ENCODE measurements at regions not wholly inside any gene's neighbourhood (a gene's known extent, or its start where the extent isn't known, plus 50 kb on each side); places are given as distances from the start of the nearest gene placed in this dataset.

DNA sequence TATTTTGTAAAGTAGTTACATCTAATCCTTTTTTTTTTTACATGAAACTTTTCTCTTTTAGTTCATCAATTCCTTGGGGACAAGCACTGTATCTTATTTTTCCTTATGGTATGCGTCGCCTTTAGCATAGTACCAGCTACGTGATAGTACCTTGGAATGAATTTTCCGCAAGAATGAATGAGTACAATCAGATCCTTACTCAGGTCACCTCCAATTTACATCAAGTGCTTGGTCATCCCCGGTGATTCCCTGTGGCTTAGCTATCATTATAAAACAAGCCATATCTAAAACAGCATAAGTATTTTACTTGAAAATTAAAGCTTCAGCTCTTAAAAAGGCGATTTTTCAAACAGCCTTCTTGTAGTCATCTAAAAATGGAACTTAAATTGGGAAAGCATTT, 680.4 kb upstream of the MAP3K7 start:
- no peak overlapping the region for H3K4me3 Mint-ChIP-seq
- TF ChIP-seq CTCF (IDR thresholded peaks at IDR 0.05) = no peak
- DNase-seq (no peak), ATAC-seq (no peak)
- no peaks in the 10 kb centered on the region for H3K9me3 Mint-ChIP-seq
- no peaks in the 10 kb centered on the region for H3K4me1 Mint-ChIP-seq (ENCODE audit: low read depth)
- POLR2A ChIA-PET = no interaction called here
- intact Hi-C loops (cut with micrococcal nuclease) = no loop called here
- no peak overlapping the region for H3K27ac Mint-ChIP-seq
- no peaks in the 10 kb centered on the region for H3K27me3 Mint-ChIP-seq
- no peaks in the 10 kb centered on the region for H3K36me3 Mint-ChIP-seq (ENCODE audit: low read depth)
- CTCF ChIA-PET = no interaction called here

- no peak for TF ChIP-seq CTCF (IDR thresholded peaks at IDR 0.05)
- no peaks in the 10 kb centered on the region for H3K9me3 Mint-ChIP-seq
- no peak for DNase-seq
- no peaks in the 10 kb centered on the region for H3K27me3 Mint-ChIP-seq
- no peaks in the 10 kb centered on the region for H3K4me1 Mint-ChIP-seq (ENCODE audit: low read depth)
- H3K36me3 Mint-ChIP-seq (ENCODE audit: low read depth) = no peaks in the 10 kb centered on the region
- ChIA-PET POLR2A (no interaction called here), CTCF (no interaction called here)
- H3K27ac Mint-ChIP-seq = no peak overlapping the region
- intact Hi-C loops (cut with micrococcal nuclease) = no loop called here
- no peak overlapping the region for H3K4me3 Mint-ChIP-seq
- no peak for ATAC-seq
Measured at GRCh38 chr6:91266156-91266555, 679.3 kb upstream of the MAP3K7 start.

GRCh38 chr6:91243436-91243835, 656.6 kb upstream of the MAP3K7 start:
- DNase-seq = no peak
- ChIA-PET POLR2A (no interaction called here), CTCF (interaction anchor here (1.1 kb wide), 1 partner anchor 10 kb away, joined by 3 read pairs; no protein-coding TSS in a partner anchor)
- TF ChIP-seq CTCF (IDR thresholded peaks at IDR 0.05) = no peak
- H3K4me3 Mint-ChIP-seq = no peak overlapping the region
- intact Hi-C loops (cut with micrococcal nuclease) = no loop called here
- no peaks in the 10 kb centered on the region for H3K9me3 Mint-ChIP-seq
- no peaks in the 10 kb centered on the region for H3K27me3 Mint-ChIP-seq
- no peaks in the 10 kb centered on the region for H3K4me1 Mint-ChIP-seq (ENCODE audit: low read depth)
- H3K36me3 Mint-ChIP-seq (ENCODE audit: low read depth) = no peaks in the 10 kb centered on the region
- no peak overlapping the region for H3K27ac Mint-ChIP-seq
- no peak for ATAC-seq

DNA sequence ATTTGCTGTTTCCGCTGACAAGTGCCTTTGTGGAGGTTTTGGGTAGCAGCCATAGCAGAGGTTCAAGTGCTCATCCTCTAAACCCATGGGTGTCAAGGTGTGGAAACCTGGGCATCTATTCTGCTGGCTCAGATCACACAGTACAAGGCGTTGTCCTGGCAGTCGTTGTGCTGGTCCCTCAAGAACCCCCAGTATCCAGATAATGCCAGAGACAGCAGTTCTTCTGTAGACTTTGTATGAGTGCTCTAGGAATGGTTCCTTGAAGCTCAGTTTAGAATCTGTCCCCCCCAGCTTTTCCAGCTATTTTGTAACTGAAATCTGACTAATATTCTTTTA, 655.7 kb upstream of the MAP3K7 start:
- DNase-seq (no peak), ATAC-seq (no peak)
- no peak for TF ChIP-seq CTCF (IDR thresholded peaks at IDR 0.05)
- ChIA-PET POLR2A (no interaction called here), CTCF (interaction anchor here (1.1 kb wide), 1 partner anchor 10 kb away, joined by 3 read pairs; no protein-coding TSS in a partner anchor)
- no peaks in the 10 kb centered on the region for H3K4me1 Mint-ChIP-seq (ENCODE audit: low read depth)
- no peaks in the 10 kb centered on the region for H3K27me3 Mint-ChIP-seq
- no peak overlapping the region for H3K4me3 Mint-ChIP-seq
- H3K9me3 Mint-ChIP-seq = no peaks in the 10 kb centered on the region
- no peak overlapping the region for H3K27ac Mint-ChIP-seq
- no peaks in the 10 kb centered on the region for H3K36me3 Mint-ChIP-seq (ENCODE audit: low read depth)
- intact Hi-C loops (cut with micrococcal nuclease) = no loop called here

GRCh38 chr6:91241946-91242613, 655.2 kb upstream of the MAP3K7 start:
- CTCF ChIA-PET = interaction anchor here (1.1 kb wide), 1 partner anchor 9 kb away, joined by 3 read pairs; no protein-coding TSS in a partner anchor
- DNase-seq = no peak
- Mint-ChIP-seq H3K27ac (no peak overlapping the region), H3K4me1 (ENCODE audit: low read depth) (no peaks in the 10 kb centered on the region), H3K4me3 (no peak overlapping the region), H3K27me3 (no peaks in the 10 kb centered on the region), H3K9me3 (no peaks in the 10 kb centered on the region), H3K36me3 (ENCODE audit: low read depth) (no peaks in the 10 kb centered on the region)
- no peak for ATAC-seq
- TF ChIP-seq CTCF (IDR thresholded peaks at IDR 0.05) = no peak
- intact Hi-C loops (cut with micrococcal nuclease) = no loop called here
- POLR2A ChIA-PET = no interaction called here

All from activated CD8-positive, alpha-beta T cell treated with anti-CD3 and anti-CD28 coated beads for 36 hours (primary cell).